ENCODE measurements at regions not wholly inside any gene's neighbourhood (a gene's known extent, or its start where the extent isn't known, plus 50 kb on each side); places are given as distances from the start of the nearest gene placed in this dataset.
"Not testable (repeated sequence)": the region's sequence is repeated elsewhere in the genome, so short reads cannot be mapped to it uniquely, and the experiment has no call there.

DNA sequence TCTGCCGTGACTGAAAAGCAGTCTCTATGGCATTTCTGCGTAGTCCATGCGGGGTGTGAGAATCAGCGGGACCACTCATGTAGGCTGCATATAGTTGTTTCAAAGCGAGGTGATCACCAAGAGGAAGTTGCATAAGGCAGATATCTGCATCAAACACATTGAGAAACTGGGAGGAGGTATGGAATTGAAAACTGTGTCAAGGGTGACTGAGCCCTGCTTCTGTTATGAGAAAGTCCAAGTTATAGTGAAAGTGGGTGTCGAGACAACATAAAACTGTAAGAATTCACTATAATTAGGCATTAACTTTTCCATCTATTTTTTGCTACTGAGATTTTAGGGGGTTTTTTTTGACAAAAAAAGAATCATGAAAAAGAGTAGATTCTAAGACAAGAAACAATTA lies 109.3 kb downstream of the ZIC1 start:
- TF ChIP-seq CTBP1 (IDR thresholded peaks at IDR 0.05; ENCODE audit: borderline replicate concordance) (no peak), FOXA1 (IDR thresholded peaks at IDR 0.05) (no peak), BHLHE40 (IDR thresholded peaks at IDR 0.05; ENCODE audit: borderline replicate concordance) (no peak), LEF1 (IDR thresholded peaks at IDR 0.05; ENCODE audit: borderline replicate concordance) (no peak), SUZ12 (IDR thresholded peaks at IDR 0.05) (no peak), ARNT (IDR thresholded peaks at IDR 0.05) (no peak), HDGF (IDR thresholded peaks at IDR 0.05; ENCODE audit: borderline replicate concordance) (no peak), L3MBTL2 (conservative IDR thresholded peaks at IDR 0.05) (no peak), ZNF384 (IDR thresholded peaks at IDR 0.05) (no peak), ELF4 (IDR thresholded peaks at IDR 0.05) (no peak), FOXM1 (IDR thresholded peaks at IDR 0.05; ENCODE audit: borderline replicate concordance) (no peak), TARDBP (IDR thresholded peaks at IDR 0.05) (no peak), PKNOX1 (IDR thresholded peaks at IDR 0.05) (no peak), NFRKB (IDR thresholded peaks at IDR 0.05) (no peak), FOXK2 (IDR thresholded peaks at IDR 0.05) (no peak), SP1 (IDR thresholded peaks at IDR 0.05) (no peak)
- no peak for DNase-seq (ENCODE audit: extremely low spot score)
- CTCF ChIA-PET, result no interaction called here
- POLR2A ChIA-PET, result no interaction called here

DNA sequence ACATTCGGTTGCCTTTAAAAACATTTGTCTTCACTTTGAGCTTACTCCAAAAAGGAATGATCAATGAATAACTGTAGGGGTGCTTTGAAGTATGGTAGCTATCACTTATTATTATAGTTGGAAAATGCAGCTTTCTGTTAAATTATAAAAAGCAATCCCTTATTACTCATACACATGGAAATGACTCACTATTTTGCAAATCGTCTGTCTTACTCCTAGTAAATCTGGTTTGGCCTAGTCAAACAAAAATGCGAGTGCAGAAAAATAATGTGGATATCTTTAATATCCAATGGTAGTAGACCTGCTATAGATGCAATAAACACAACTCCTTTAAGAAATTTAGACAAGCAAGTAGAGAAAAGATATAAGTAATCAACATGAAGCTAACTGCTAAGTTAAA lies 112.5 kb downstream of the ZIC1 start:
- CTCF ChIA-PET, result no interaction called here
- POLR2A ChIA-PET, result no interaction called here
- no peak for TF ChIP-seq FOXA1 (IDR thresholded peaks at IDR 0.05)
- no peak for TF ChIP-seq TARDBP (IDR thresholded peaks at IDR 0.05)
- no peak for TF ChIP-seq SP1 (IDR thresholded peaks at IDR 0.05)
- no peak for TF ChIP-seq PKNOX1 (IDR thresholded peaks at IDR 0.05)
- TF ChIP-seq L3MBTL2 (conservative IDR thresholded peaks at IDR 0.05), result no peak
- TF ChIP-seq CTBP1 (IDR thresholded peaks at IDR 0.05; ENCODE audit: borderline replicate concordance), result no peak
- no peak for TF ChIP-seq FOXK2 (IDR thresholded peaks at IDR 0.05)
- no peak for TF ChIP-seq NFRKB (IDR thresholded peaks at IDR 0.05)
- TF ChIP-seq HDGF (IDR thresholded peaks at IDR 0.05; ENCODE audit: borderline replicate concordance), result no peak
- TF ChIP-seq ELF4 (IDR thresholded peaks at IDR 0.05), result no peak
- TF ChIP-seq ZNF384 (IDR thresholded peaks at IDR 0.05), result no peak
- no peak for TF ChIP-seq LEF1 (IDR thresholded peaks at IDR 0.05; ENCODE audit: borderline replicate concordance)
- no peak for TF ChIP-seq SUZ12 (IDR thresholded peaks at IDR 0.05)
- no peak for TF ChIP-seq FOXM1 (IDR thresholded peaks at IDR 0.05; ENCODE audit: borderline replicate concordance)
- no peak for DNase-seq (ENCODE audit: extremely low spot score)

- CTCF ChIA-PET, POLR2A ChIA-PET: not testable (repeated sequence)
Observed at GRCh38 chr3:147522780-147523179, 113.6 kb downstream of the ZIC1 start.

GRCh38 chr3:147529551-147529950 lies 120.4 kb downstream of the ZIC1 start:
- CTCF ChIA-PET, result interaction anchor here (0.7 kb wide), 1 partner anchor 499 kb away, joined by 3 read pairs; no protein-coding TSS in a partner anchor
- POLR2A ChIA-PET, result no interaction called here
- TF ChIP-seq L3MBTL2 (conservative IDR thresholded peaks at IDR 0.05) (no peak), BHLHE40 (IDR thresholded peaks at IDR 0.05; ENCODE audit: borderline replicate concordance) (no peak), HDGF (IDR thresholded peaks at IDR 0.05; ENCODE audit: borderline replicate concordance) (no peak), CTBP1 (IDR thresholded peaks at IDR 0.05; ENCODE audit: borderline replicate concordance) (no peak), SUZ12 (IDR thresholded peaks at IDR 0.05) (no peak), PKNOX1 (IDR thresholded peaks at IDR 0.05) (no peak), TARDBP (IDR thresholded peaks at IDR 0.05) (no peak), ARNT (IDR thresholded peaks at IDR 0.05) (no peak), FOXM1 (IDR thresholded peaks at IDR 0.05; ENCODE audit: borderline replicate concordance) (no peak), LEF1 (IDR thresholded peaks at IDR 0.05; ENCODE audit: borderline replicate concordance) (no peak), SP1 (IDR thresholded peaks at IDR 0.05) (no peak), NFRKB (IDR thresholded peaks at IDR 0.05) (no peak), FOXA1 (IDR thresholded peaks at IDR 0.05) (no peak), FOXK2 (IDR thresholded peaks at IDR 0.05) (no peak)
- no peak for DNase-seq (ENCODE audit: extremely low spot score)

More at GRCh38 chr3:147522780-147523179, 113.6 kb downstream of the ZIC1 start:
- not testable (repeated sequence) for DNase-seq (ENCODE audit: extremely low spot score)

GRCh38 chr3:147538034-147538433 lies 128.9 kb downstream of the ZIC1 start:
- ChIA-PET POLR2A (no interaction called here), CTCF (no interaction called here)
- TF ChIP-seq ZNF384 (IDR thresholded peaks at IDR 0.05) (no peak), ARNT (IDR thresholded peaks at IDR 0.05) (no peak), HDGF (IDR thresholded peaks at IDR 0.05; ENCODE audit: borderline replicate concordance) (no peak), NFRKB (IDR thresholded peaks at IDR 0.05) (no peak), FOXK2 (IDR thresholded peaks at IDR 0.05) (no peak), LEF1 (IDR thresholded peaks at IDR 0.05; ENCODE audit: borderline replicate concordance) (no peak), FOXA1 (IDR thresholded peaks at IDR 0.05) (no peak), SUZ12 (IDR thresholded peaks at IDR 0.05) (no peak), FOXM1 (IDR thresholded peaks at IDR 0.05; ENCODE audit: borderline replicate concordance) (no peak), TARDBP (IDR thresholded peaks at IDR 0.05) (no peak), BHLHE40 (IDR thresholded peaks at IDR 0.05; ENCODE audit: borderline replicate concordance) (no peak), CTBP1 (IDR thresholded peaks at IDR 0.05; ENCODE audit: borderline replicate concordance) (no peak), L3MBTL2 (conservative IDR thresholded peaks at IDR 0.05) (no peak)
- DNase-seq (ENCODE audit: extremely low spot score), result no peak

GRCh38 chr3:147540921-147541320 lies 131.8 kb downstream of the ZIC1 start:
- ChIA-PET CTCF (no interaction called here), POLR2A (no interaction called here)
- no peak for DNase-seq (ENCODE audit: extremely low spot score)
- no peak for TF ChIP-seq FOXA1 (IDR thresholded peaks at IDR 0.05)
- no peak for TF ChIP-seq LEF1 (IDR thresholded peaks at IDR 0.05; ENCODE audit: borderline replicate concordance)
- TF ChIP-seq HDGF (IDR thresholded peaks at IDR 0.05; ENCODE audit: borderline replicate concordance), result no peak
- no peak for TF ChIP-seq ARNT (IDR thresholded peaks at IDR 0.05)
- TF ChIP-seq PKNOX1 (IDR thresholded peaks at IDR 0.05), result no peak
- no peak for TF ChIP-seq FOXK2 (IDR thresholded peaks at IDR 0.05)
- no peak for TF ChIP-seq NFRKB (IDR thresholded peaks at IDR 0.05)
- no peak for TF ChIP-seq L3MBTL2 (conservative IDR thresholded peaks at IDR 0.05)
- TF ChIP-seq CTBP1 (IDR thresholded peaks at IDR 0.05; ENCODE audit: borderline replicate concordance), result no peak
- no peak for TF ChIP-seq ELF4 (IDR thresholded peaks at IDR 0.05)
- TF ChIP-seq SP1 (IDR thresholded peaks at IDR 0.05), result no peak
- TF ChIP-seq TARDBP (IDR thresholded peaks at IDR 0.05), result no peak
- no peak for TF ChIP-seq FOXM1 (IDR thresholded peaks at IDR 0.05; ENCODE audit: borderline replicate concordance)
- TF ChIP-seq BHLHE40 (IDR thresholded peaks at IDR 0.05; ENCODE audit: borderline replicate concordance), result no peak
- no peak for TF ChIP-seq SUZ12 (IDR thresholded peaks at IDR 0.05)
- no peak for TF ChIP-seq ZNF384 (IDR thresholded peaks at IDR 0.05)

Data from HEK293T (cell line).